OCI-LY3 (cell line): ENCODE measurements at regions not wholly inside any gene's neighbourhood (a gene's known extent, or its start where the extent isn't known, plus 50 kb on each side); places are given as distances from the start of the nearest gene placed in this dataset.

Experiments used
- CTCF ChIP-seq: fragments of 200-600, 300-600 bp; sonication (generic); IDR thresholded peaks from 2 replicates; pipeline ENCODE4 v1.5.1; 2014; ENCODE audit warnings: antibody characterized with exemption, low read length, low read depth
- EZH2phosphoT487 ChIP-seq: fragments of 200-600 bp; shearing (Covaris generic); IDR thresholded peaks from 2 replicates; pipeline ENCODE4 v1.6.1; 2018; ENCODE audit warnings: antibody characterized with exemption, mixed run types, low read depth

GRCh38 chr6:6704103-6705060 is 115.9 kb downstream of the LY86 start:
- no peak for TF ChIP-seq CTCF
- no peak for TF ChIP-seq EZH2phosphoT487
